ENCODE measurements at regions not wholly inside any gene's neighbourhood (a gene's known extent, or its start where the extent isn't known, plus 50 kb on each side); places are given as distances from the start of the nearest gene placed in this dataset.

- H3K36me3 ChIP-seq, result no peaks in the 10 kb centered on the region
- no peak for DNase-seq
- H3K27me3 ChIP-seq, result no peaks in the 10 kb centered on the region
- H3K4me3 ChIP-seq, result no peak overlapping the region
- no peak overlapping the region for H3K27ac ChIP-seq
- intact Hi-C loops (cut with DNase I), result no loop called here
- 81 to 89% methylated on average over 1 of the region's 1 CpG for WGBS, 2 donors
- H3K9me3 ChIP-seq, result no peaks in the 10 kb centered on the region
- TF ChIP-seq EP300 (IDR thresholded peaks at IDR 0.05), result no peak
- TF ChIP-seq POLR2AphosphoS5 (IDR thresholded peaks at IDR 0.05), result no peak
- no peak for TF ChIP-seq POLR2A (IDR thresholded peaks at IDR 0.05)
- no peak for TF ChIP-seq CTCF (IDR thresholded peaks at IDR 0.05)
- H3K4me1 ChIP-seq, result no peaks in the 10 kb centered on the region
These were observed 348.9 kb upstream of the FAR2 start for GRCh38 chr12:28800129-28800528.

GRCh38 chr12:28802706-28803438 is 346.2 kb upstream of the FAR2 start:
- H3K4me1 ChIP-seq, result no peaks in the 10 kb centered on the region
- H3K4me3 ChIP-seq, result no peak overlapping the region
- no peaks in the 10 kb centered on the region for H3K36me3 ChIP-seq
- DNase-seq, result no peak
- 83 to 87% methylated on average over 5 of the region's 5 CpGs for WGBS, 2 donors
- H3K27ac ChIP-seq, result no peak overlapping the region
- no peak for TF ChIP-seq POLR2A (IDR thresholded peaks at IDR 0.05)
- no peak for TF ChIP-seq POLR2AphosphoS5 (IDR thresholded peaks at IDR 0.05)
- no peak for TF ChIP-seq CTCF (IDR thresholded peaks at IDR 0.05)
- no peak for TF ChIP-seq EP300 (IDR thresholded peaks at IDR 0.05)
- intact Hi-C loops (cut with DNase I), result no loop called here
- no peaks in the 10 kb centered on the region for H3K9me3 ChIP-seq
- no peaks in the 10 kb centered on the region for H3K27me3 ChIP-seq

- intact Hi-C loops (cut with DNase I), result no loop called here
- Histone ChIP-seq H3K27me3 (no peaks in the 10 kb centered on the region), H3K4me3 (no peak overlapping the region), H3K27ac (no peak overlapping the region), H3K9me3 (no peaks in the 10 kb centered on the region), H3K4me1 (no peaks in the 10 kb centered on the region), H3K36me3 (no peaks in the 10 kb centered on the region)
- 18 to 63% methylated on average over 3 of the region's 3 CpGs for WGBS, 2 donors
- no peak for DNase-seq
- TF ChIP-seq CTCF (IDR thresholded peaks at IDR 0.05), result no peak
- TF ChIP-seq EP300 (IDR thresholded peaks at IDR 0.05), result no peak
- no peak for TF ChIP-seq POLR2A (IDR thresholded peaks at IDR 0.05)
- no peak for TF ChIP-seq POLR2AphosphoS5 (IDR thresholded peaks at IDR 0.05)
These were observed 341.5 kb upstream of the FAR2 start for GRCh38 chr12:28807535-28807934.

- 92% methylated on average over 5 of the region's 5 CpGs for WGBS, 2 donors
- no peak overlapping the region for H3K4me3 ChIP-seq
- no peak for DNase-seq
- no peaks in the 10 kb centered on the region for H3K36me3 ChIP-seq
- TF ChIP-seq POLR2A (IDR thresholded peaks at IDR 0.05), result no peak
- TF ChIP-seq EP300 (IDR thresholded peaks at IDR 0.05), result no peak
- TF ChIP-seq POLR2AphosphoS5 (IDR thresholded peaks at IDR 0.05), result no peak
- no peak for TF ChIP-seq CTCF (IDR thresholded peaks at IDR 0.05)
- H3K27ac ChIP-seq, result no peak overlapping the region
- H3K4me1 ChIP-seq, result no peaks in the 10 kb centered on the region
- intact Hi-C loops (cut with DNase I), result no loop called here
- no peaks in the 10 kb centered on the region for H3K27me3 ChIP-seq
- no peaks in the 10 kb centered on the region for H3K9me3 ChIP-seq
These were observed 337.6 kb upstream of the FAR2 start for GRCh38 chr12:28811457-28811856.

GRCh38 chr12:28814246-28814645 is 334.8 kb upstream of the FAR2 start:
- Histone ChIP-seq H3K4me3 (no peak overlapping the region), H3K27me3 (no peaks in the 10 kb centered on the region), H3K36me3 (no peaks in the 10 kb centered on the region), H3K27ac (no peak overlapping the region), H3K9me3 (no peaks in the 10 kb centered on the region), H3K4me1 (no peaks in the 10 kb centered on the region)
- no peak for TF ChIP-seq EP300 (IDR thresholded peaks at IDR 0.05)
- TF ChIP-seq POLR2AphosphoS5 (IDR thresholded peaks at IDR 0.05), result no peak
- no peak for TF ChIP-seq CTCF (IDR thresholded peaks at IDR 0.05)
- TF ChIP-seq POLR2A (IDR thresholded peaks at IDR 0.05), result no peak
- intact Hi-C loops (cut with DNase I), result no loop called here
- WGBS, 2 donors, result 82 to 86% methylated on average over 4 of the region's 4 CpGs
- DNase-seq, result no peak
